AG09319 (cell line): ENCODE measurements at regions not wholly inside any gene's neighbourhood (a gene's known extent, or its start where the extent isn't known, plus 50 kb on each side); places are given as distances from the start of the nearest gene placed in this dataset.
A peak's percentile ranks its signal among the peaks of the same experiment; 100 is the strongest.
"Not testable (repeated sequence)": the region's sequence is repeated elsewhere in the genome, so short reads cannot be mapped to it uniquely, and the experiment has no call there.

Source experiments
- DNase-seq: peaks from one replicate; pipeline ENCODE4 v3.0.0-alpha.2; 2010; ENCODE audit warnings: low read depth; ENCODE audit errors: extremely low read depth
- CTCF ChIP-seq: IDR thresholded peaks from 2 replicates; pipeline ENCODE4 v1.5.1; 2011; ENCODE audit warnings: low read depth, mild to moderate bottlenecking, inconsistent platforms, low read length, moderate library complexity

GRCh38 chr12:82625523-82625922 lies 61.2 kb upstream of the TMTC2 start:
- no peak for TF ChIP-seq CTCF
- DNase-seq, result no peak

GRCh38 chr12:82627799-82628198 lies 58.9 kb upstream of the TMTC2 start:
- DNase-seq, result no peak
- TF ChIP-seq CTCF, result peak; percentile 63

- DNase-seq, result not testable (repeated sequence)
These were observed 52.0 kb upstream of the TMTC2 start for GRCh38 chr12:82634495-82635258.

- no peak for TF ChIP-seq CTCF
- no peak for DNase-seq
These were observed 51.4 kb upstream of the TMTC2 start for GRCh38 chr12:82635263-82635662.
